Body of pancreas (tissue), 4 donors: ENCODE measurements at regions not wholly inside any gene's neighbourhood (a gene's known extent, or its start where the extent isn't known, plus 50 kb on each side); places are given as distances from the start of the nearest gene placed in this dataset.

Experiments used
- CTCF ChIP-seq, 7 experiments: fragments of 450-650 bp in 4 of 7; fragments of 200-600 bp in 3 of 7; sonication (generic) in 3 of 7; IDR thresholded peaks; one replicate each; pipeline ENCODE4 v1.5.1; 2016 to 2019; ENCODE audit warnings: antibody characterized with exemption in 7 of 7
- POLR2A ChIP-seq, 3 donors: fragments of 450-650 bp; IDR thresholded peaks; one replicate each; pipeline ENCODE4 v1.6.1; 2016; ENCODE audit warnings: antibody characterized with exemption in 3 of 3, mild to moderate bottlenecking in 2 of 3

DNA sequence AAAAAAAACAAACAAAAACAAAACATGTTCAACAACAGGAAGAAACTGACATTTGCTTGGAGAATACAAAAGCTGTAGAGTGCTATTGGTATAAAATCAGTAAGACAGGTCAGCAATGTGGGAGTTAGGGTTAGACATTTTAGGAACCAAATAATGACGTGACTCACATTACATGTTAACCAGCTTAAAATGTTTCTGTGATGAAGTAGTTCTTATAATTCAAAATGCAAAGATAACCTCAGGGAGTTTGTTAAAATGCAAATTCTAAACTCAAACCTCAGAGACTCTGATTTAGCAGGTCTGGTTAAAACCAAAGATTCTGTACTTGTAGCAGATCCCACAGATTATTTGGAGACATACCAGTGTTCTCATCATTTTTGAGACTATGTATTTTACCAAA lies 549.4 kb upstream of the SLITRK1 start:
- no peak for TF ChIP-seq CTCF (IDR thresholded peaks at IDR 0.05)
- TF ChIP-seq POLR2A (IDR thresholded peaks at IDR 0.05): no peak
